Liver (tissue), 3 donors: ENCODE measurements at regions not wholly inside any gene's neighbourhood (a gene's known extent, or its start where the extent isn't known, plus 50 kb on each side); places are given as distances from the start of the nearest gene placed in this dataset.

Source experiments
- EGR1 ChIP-seq, 2 donors: IDR thresholded peaks; 2 replicates each; pipeline ENCODE4 v1.6.1; 2016 to 2018; ENCODE audit warnings: antibody characterized with exemption in 2 of 2, low read depth in 2 of 2
- GABPA ChIP-seq, 2 donors: IDR thresholded peaks in 1 of 2; conservative IDR thresholded peaks in 1 of 2; 2 replicates each; pipeline ENCODE4 v1.6.1; 2016; ENCODE audit warnings: antibody characterized with exemption in 2 of 2, mild to moderate bottlenecking in 1 of 2, moderate library complexity in 1 of 2
- NR2F2 ChIP-seq: IDR thresholded peaks from 2 replicates; pipeline ENCODE4 v1.6.1; 2016; ENCODE audit warnings: antibody characterized with exemption
- RAD21 ChIP-seq, 2 donors: IDR thresholded peaks; 2 replicates each; pipeline ENCODE4 v1.6.1; 2016; ENCODE audit warnings: antibody characterized with exemption in 2 of 2, mild to moderate bottlenecking in 2 of 2
- RXRA ChIP-seq, 2 donors: IDR thresholded peaks; 2 replicates each; pipeline ENCODE4 v1.6.1; 2017 to 2018; ENCODE audit warnings: antibody characterized with exemption in 2 of 2, mild to moderate bottlenecking in 1 of 2
- TAF1 ChIP-seq: conservative IDR thresholded peaks from 2 replicates; pipeline ENCODE4 v1.6.1; 2016; ENCODE audit warnings: antibody characterized with exemption, mild to moderate bottlenecking
- YY1 ChIP-seq: IDR thresholded peaks from 2 replicates; pipeline ENCODE4 v1.6.1; 2016; ENCODE audit warnings: antibody characterized with exemption, mild to moderate bottlenecking
- TF ChIP-seq, protein P1 (sequence below): fragments of 150-350 bp; IDR thresholded peaks from 2 replicates; pipeline ENCODE4 v1.5.1; 2017; ENCODE audit warnings: improper control_type of control experiment, low read depth, low read length; ENCODE audit not compliant: missing input control
- TF ChIP-seq, protein P2 (sequence below): IDR thresholded peaks from 2 replicates; pipeline ENCODE4 v1.6.1; 2016; ENCODE audit warnings: antibody characterized with exemption
- TF ChIP-seq, protein P3 (sequence below): IDR thresholded peaks from 2 replicates; pipeline ENCODE4 v1.6.1; 2016; ENCODE audit warnings: antibody characterized with exemption
- TF ChIP-seq, protein P4 (sequence below): IDR thresholded peaks from 2 replicates; pipeline ENCODE4 v1.6.1; 2016; ENCODE audit warnings: antibody characterized with exemption, mild to moderate bottlenecking
- donor health status: healthy.
- donor health status: healthy.

DNA sequence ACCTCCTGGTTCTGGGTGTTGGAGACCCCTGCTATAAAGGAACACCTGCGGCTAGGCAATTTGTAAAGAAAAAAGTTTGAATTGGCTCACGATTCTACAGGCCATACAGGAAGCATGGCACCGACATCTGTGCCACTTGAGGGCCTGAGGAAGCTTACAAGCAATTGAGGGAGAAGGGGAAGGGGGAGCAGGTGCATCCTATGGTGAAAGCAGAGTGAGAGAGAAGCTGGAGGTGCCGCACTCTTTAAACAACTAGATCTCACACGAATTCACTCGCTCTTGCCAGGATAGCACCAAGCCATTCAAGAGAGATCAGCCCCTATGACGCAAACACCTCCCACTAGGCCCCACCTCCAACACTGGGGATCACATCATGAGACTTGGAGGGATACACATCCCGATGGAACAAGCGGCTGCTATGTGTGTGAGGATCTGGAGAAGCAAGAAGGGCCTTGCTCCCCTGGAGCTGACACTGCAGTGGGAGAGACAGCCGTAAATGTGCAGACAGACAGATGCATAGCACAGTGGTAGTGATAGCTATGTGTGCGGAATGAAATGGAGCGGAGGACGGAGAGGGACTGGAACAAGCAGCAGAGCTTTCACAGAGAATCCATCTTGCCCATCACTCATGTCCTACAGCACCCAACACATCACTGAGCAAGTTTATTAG lies 60.7 kb upstream of the HELT start:
- TF ChIP-seq TAF1 (no peak), GABPA (IDR thresholded peaks at IDR 0.05 in 1 of 2, conservative IDR thresholded peaks at IDR 0.05 in 1 of 2) (no peak), RXRA (IDR thresholded peaks at IDR 0.05) (no peak), RAD21 (IDR thresholded peaks at IDR 0.05) (no peak), NR2F2 (no peak), YY1 (no peak), EGR1 (IDR thresholded peaks at IDR 0.05; ENCODE audit: low read depth in 2 of 2) (no peak)
- TF ChIP-seq, protein P1, sequence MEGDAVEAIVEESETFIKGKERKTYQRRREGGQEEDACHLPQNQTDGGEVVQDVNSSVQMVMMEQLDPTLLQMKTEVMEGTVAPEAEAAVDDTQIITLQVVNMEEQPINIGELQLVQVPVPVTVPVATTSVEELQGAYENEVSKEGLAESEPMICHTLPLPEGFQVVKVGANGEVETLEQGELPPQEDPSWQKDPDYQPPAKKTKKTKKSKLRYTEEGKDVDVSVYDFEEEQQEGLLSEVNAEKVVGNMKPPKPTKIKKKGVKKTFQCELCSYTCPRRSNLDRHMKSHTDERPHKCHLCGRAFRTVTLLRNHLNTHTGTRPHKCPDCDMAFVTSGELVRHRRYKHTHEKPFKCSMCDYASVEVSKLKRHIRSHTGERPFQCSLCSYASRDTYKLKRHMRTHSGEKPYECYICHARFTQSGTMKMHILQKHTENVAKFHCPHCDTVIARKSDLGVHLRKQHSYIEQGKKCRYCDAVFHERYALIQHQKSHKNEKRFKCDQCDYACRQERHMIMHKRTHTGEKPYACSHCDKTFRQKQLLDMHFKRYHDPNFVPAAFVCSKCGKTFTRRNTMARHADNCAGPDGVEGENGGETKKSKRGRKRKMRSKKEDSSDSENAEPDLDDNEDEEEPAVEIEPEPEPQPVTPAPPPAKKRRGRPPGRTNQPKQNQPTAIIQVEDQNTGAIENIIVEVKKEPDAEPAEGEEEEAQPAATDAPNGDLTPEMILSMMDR, result no peak
- TF ChIP-seq, protein P2, sequence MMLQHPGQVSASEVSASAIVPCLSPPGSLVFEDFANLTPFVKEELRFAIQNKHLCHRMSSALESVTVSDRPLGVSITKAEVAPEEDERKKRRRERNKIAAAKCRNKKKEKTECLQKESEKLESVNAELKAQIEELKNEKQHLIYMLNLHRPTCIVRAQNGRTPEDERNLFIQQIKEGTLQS, result no peak
- TF ChIP-seq, protein P3, sequence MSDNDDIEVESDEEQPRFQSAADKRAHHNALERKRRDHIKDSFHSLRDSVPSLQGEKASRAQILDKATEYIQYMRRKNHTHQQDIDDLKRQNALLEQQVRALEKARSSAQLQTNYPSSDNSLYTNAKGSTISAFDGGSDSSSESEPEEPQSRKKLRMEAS, result no peak
- TF ChIP-seq, protein P4, sequence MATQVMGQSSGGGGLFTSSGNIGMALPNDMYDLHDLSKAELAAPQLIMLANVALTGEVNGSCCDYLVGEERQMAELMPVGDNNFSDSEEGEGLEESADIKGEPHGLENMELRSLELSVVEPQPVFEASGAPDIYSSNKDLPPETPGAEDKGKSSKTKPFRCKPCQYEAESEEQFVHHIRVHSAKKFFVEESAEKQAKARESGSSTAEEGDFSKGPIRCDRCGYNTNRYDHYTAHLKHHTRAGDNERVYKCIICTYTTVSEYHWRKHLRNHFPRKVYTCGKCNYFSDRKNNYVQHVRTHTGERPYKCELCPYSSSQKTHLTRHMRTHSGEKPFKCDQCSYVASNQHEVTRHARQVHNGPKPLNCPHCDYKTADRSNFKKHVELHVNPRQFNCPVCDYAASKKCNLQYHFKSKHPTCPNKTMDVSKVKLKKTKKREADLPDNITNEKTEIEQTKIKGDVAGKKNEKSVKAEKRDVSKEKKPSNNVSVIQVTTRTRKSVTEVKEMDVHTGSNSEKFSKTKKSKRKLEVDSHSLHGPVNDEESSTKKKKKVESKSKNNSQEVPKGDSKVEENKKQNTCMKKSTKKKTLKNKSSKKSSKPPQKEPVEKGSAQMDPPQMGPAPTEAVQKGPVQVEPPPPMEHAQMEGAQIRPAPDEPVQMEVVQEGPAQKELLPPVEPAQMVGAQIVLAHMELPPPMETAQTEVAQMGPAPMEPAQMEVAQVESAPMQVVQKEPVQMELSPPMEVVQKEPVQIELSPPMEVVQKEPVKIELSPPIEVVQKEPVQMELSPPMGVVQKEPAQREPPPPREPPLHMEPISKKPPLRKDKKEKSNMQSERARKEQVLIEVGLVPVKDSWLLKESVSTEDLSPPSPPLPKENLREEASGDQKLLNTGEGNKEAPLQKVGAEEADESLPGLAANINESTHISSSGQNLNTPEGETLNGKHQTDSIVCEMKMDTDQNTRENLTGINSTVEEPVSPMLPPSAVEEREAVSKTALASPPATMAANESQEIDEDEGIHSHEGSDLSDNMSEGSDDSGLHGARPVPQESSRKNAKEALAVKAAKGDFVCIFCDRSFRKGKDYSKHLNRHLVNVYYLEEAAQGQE, result no peak
